A549 (cell line): ENCODE measurements at regions not wholly inside any gene's neighbourhood (a gene's known extent, or its start where the extent isn't known, plus 50 kb on each side); places are given as distances from the start of the nearest gene placed in this dataset.
"Not testable (repeated sequence)": the region's sequence is repeated elsewhere in the genome, so short reads cannot be mapped to it uniquely, and the experiment has no call there.

Source experiments
- ATAC-seq, 2 experiments: fragments of 200-7000 bp in 1 of 2; fragments of >200 bp in 1 of 2; cut with Nextera tagmentation in 1 of 2; cut with Tn5 transposase in 1 of 2; 3 replicates each; pipeline versions ENCODE4 v1.8.0 to v1.9.1; 2018 to 2020; ENCODE audit warnings: mild to moderate bottlenecking in 1 of 2, moderate library complexity in 1 of 2
- CTCF ChIA-PET: fragments of 300-600 bp; sonication (Branson Sonifier 250); formaldehyde crosslinking; extraction: SDS; loops from one replicate; lab custom pipeline; 2021; ENCODE audit warnings: antibody characterized with exemption, inconsistent platforms; lab: Yijun Ruan, JAX
- POLR2A ChIA-PET: fragments of 350-600 bp; formaldehyde crosslinking; extraction: SDS; loops from one replicate; lab custom pipeline; 2021; ENCODE audit warnings: antibody characterized with exemption, inconsistent platforms; lab: Yijun Ruan, JAX
- DNase-seq, 2 experiments: peaks; one replicate each; pipeline versions ENCODE4 v3.0.0 to v3.0.0-alpha.2; 2011 to 2016; ENCODE audit warnings: low read depth in 1 of 2, low spot score in 1 of 2
- FAIRE-seq: peaks from 2 replicates; lab custom pipeline; 2011; peaks lifted over from hg19 to GRCh38; lab: Jason Lieb, UNC
- H3K27ac ChIP-seq, 2 experiments: fragments of >200 bp; sonication (Bioruptor Twin); formaldehyde crosslinking; 3 replicates each; pipeline ENCODE4 v1.5.1; 2016 to 2017
- H3K4me1 ChIP-seq: fragments of >200 bp; sonication (Bioruptor Twin); formaldehyde crosslinking; 3 replicates; pipeline ENCODE4 v1.6.1; 2016
- H3K4me2 ChIP-seq: fragments of >200 bp; sonication (Bioruptor Twin); formaldehyde crosslinking; 3 replicates; pipeline ENCODE4 v1.6.1; 2016
- H3K4me3 ChIP-seq: fragments of >200 bp; sonication (Bioruptor Twin); formaldehyde crosslinking; 3 replicates; pipeline ENCODE4 v1.5.1; 2016
- H3K9me3 ChIP-seq: fragments of >200 bp; sonication (Bioruptor Twin); formaldehyde crosslinking; 3 replicates; pipeline ENCODE4 v1.6.1; 2016
- CBX8 ChIP-seq: fragments of 200-600 bp; sonication (generic); IDR thresholded peaks from 2 replicates; pipeline ENCODE4 v1.6.1; 2016
- CEBPB ChIP-seq, 2 experiments: fragments of >200 bp in 1 of 2; sonication (Bioruptor Twin) in 1 of 2; formaldehyde crosslinking in 1 of 2; IDR thresholded peaks; 2 replicates each; pipeline ENCODE4 v1.6.1; 2012 to 2016
- CHD2 ChIP-seq: fragments of 150-350 bp; IDR thresholded peaks from 2 replicates; pipeline ENCODE4 v1.6.1; 2014; ENCODE audit warnings: low read length; ENCODE audit not compliant: partially characterized antibody
- FOSB ChIP-seq: fragments of 250-450 bp; sonication (Bioruptor Pico); IDR thresholded peaks from 2 replicates; pipeline ENCODE4 v1.5.0; 2020; ENCODE audit warnings: mild to moderate bottlenecking, moderate library complexity
- FOSL2 ChIP-seq, 2 experiments: fragments of 450-650 bp in 1 of 2; fragments of >200 bp in 1 of 2; sonication (Bioruptor Twin) in 1 of 2; formaldehyde crosslinking; IDR thresholded peaks; 2 replicates each; pipeline versions ENCODE4 v1.5.0 to v1.6.1; 2016 to 2020; ENCODE audit warnings: mild to moderate bottlenecking in 1 of 2, moderate library complexity in 1 of 2
- GATA3 ChIP-seq: IDR thresholded peaks from 2 replicates; pipeline ENCODE4 v1.6.1; 2012; ENCODE audit warnings: borderline replicate concordance
- HDAC2 ChIP-seq: fragments of 200-600 bp; sonication (generic); IDR thresholded peaks from 2 replicates; pipeline ENCODE4 v1.6.1; 2016
- HOXA7 ChIP-seq: fragments of 250-450 bp; sonication (Bioruptor Pico); IDR thresholded peaks from 2 replicates; pipeline ENCODE4 v1.5.0; 2020; ENCODE audit warnings: mild to moderate bottlenecking, moderate library complexity
- JUN ChIP-seq, 2 experiments: fragments of >200 bp; sonication (Bioruptor Twin); formaldehyde crosslinking; IDR thresholded peaks; 2 replicates in 1 of 2; 3 replicates in 1 of 2; pipeline ENCODE4 v1.6.1; 2016 to 2017
- KDM1A ChIP-seq: fragments of 200-600 bp; sonication (generic); IDR thresholded peaks from 2 replicates; pipeline ENCODE4 v1.6.1; 2016; ENCODE audit warnings: low read depth, mild to moderate bottlenecking
- NFE2L2 ChIP-seq: fragments of 150-350 bp; conservative IDR thresholded peaks from 2 replicates; pipeline ENCODE4 v1.6.1; 2014; ENCODE audit warnings: low read length
- NPAS2 ChIP-seq: fragments of 250-450 bp; sonication (Bioruptor Pico); IDR thresholded peaks from 2 replicates; pipeline ENCODE4 v1.8.0; 2022; ENCODE audit warnings: mild to moderate bottlenecking, moderate library complexity, borderline replicate concordance
- POLR2AphosphoS2 ChIP-seq: conservative IDR thresholded peaks from 2 replicates; pipeline ENCODE4 v1.6.1; 2012; ENCODE audit warnings: low read length, improper control_type of control experiment, inconsistent platforms
- RARB ChIP-seq: fragments of 250-450 bp; sonication (Bioruptor Pico); IDR thresholded peaks from 2 replicates; pipeline ENCODE4 v1.8.0; 2021; ENCODE audit warnings: mild to moderate bottlenecking, moderate library complexity
- RCOR1 ChIP-seq: fragments of 150-350 bp; IDR thresholded peaks from 2 replicates; pipeline ENCODE4 v1.6.1; 2014; ENCODE audit warnings: antibody characterized with exemption, low read length, low read depth
- SMC3 ChIP-seq: fragments of >200 bp; sonication (Bioruptor Twin); formaldehyde crosslinking; IDR thresholded peaks from 3 replicates; pipeline ENCODE4 v1.6.1; 2018; ENCODE audit warnings: inconsistent platforms
- SREBF2 ChIP-seq: fragments of 450-650 bp; IDR thresholded peaks from 2 replicates; pipeline ENCODE4 v1.6.1; 2014; ENCODE audit warnings: mild to moderate bottlenecking, moderate library complexity
- ZC3H11A ChIP-seq: fragments of 450-650 bp; IDR thresholded peaks from 2 replicates; pipeline ENCODE4 v1.6.1; 2014; ENCODE audit warnings: antibody characterized with exemption, mild to moderate bottlenecking
- ZFP36 ChIP-seq: fragments of 450-650 bp; IDR thresholded peaks from 2 replicates; pipeline ENCODE4 v1.6.1; 2014; ENCODE audit warnings: borderline replicate concordance; ENCODE audit not compliant: partially characterized antibody
- WGBS: methylation state at CpG from one replicate; pipeline ENCODE4 v1.1.6; 2017; ENCODE audit errors: missing lambda C conversion rate; 5-methylcytosine and 5-hydroxymethylcytosine counted together
- TF ChIP-seq, protein P1 (sequence below): fragments of >200 bp; sonication (Bioruptor Twin); formaldehyde crosslinking; IDR thresholded peaks from 3 replicates; pipeline ENCODE4 v1.6.1; 2016
- TF ChIP-seq, protein P2 (sequence below): fragments of 200-600 bp; sonication (generic); IDR thresholded peaks from 2 replicates; pipeline ENCODE4 v1.6.1; 2016; ENCODE audit warnings: antibody characterized with exemption, mild to moderate bottlenecking, moderate library complexity
- TF ChIP-seq, protein P3 (sequence below): fragments of 250-450 bp; sonication (Bioruptor Pico); IDR thresholded peaks from 2 replicates; pipeline ENCODE4 v1.5.0; 2020; ENCODE audit warnings: low read depth, mild to moderate bottlenecking, moderate library complexity

DNA sequence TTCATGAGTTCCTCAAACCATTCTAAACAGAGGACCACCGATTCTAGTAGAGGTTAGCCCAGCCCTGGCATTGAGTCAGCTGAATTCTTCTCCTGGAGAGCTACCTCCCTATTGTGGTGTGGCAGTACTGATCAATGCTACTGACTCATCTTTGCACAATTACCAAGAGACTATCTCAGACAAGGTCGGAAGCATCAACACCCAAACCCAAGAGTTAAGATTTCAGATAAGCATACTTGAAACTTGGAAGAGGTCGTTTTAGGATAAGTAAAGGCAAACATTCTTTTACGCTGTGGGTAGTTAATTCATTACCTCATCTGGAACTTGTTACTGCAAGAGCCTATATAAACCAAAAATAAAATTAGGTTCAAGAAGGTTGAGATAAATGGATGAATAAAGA, 154.6 kb upstream of the NRBF2 start:
- Histone ChIP-seq H3K27ac (no peak overlapping the region), H3K4me2 (no peak overlapping the region), H3K4me3 (no peak overlapping the region), H3K4me1 (no peaks in the 10 kb centered on the region), H3K9me3 (no peaks in the 10 kb centered on the region)
- ChIA-PET CTCF (interaction anchor here (1.5 kb wide), 1 partner anchor 11 kb away, joined by 4 read pairs; no protein-coding TSS in a partner anchor), POLR2A (no interaction called here)
- WGBS: 24% methylated on average over 4 of the region's 4 CpGs
- TF ChIP-seq SREBF2 (no peak), NPAS2 (CRISPR knock-in tag) (no peak)
- TF ChIP-seq, protein P1, sequence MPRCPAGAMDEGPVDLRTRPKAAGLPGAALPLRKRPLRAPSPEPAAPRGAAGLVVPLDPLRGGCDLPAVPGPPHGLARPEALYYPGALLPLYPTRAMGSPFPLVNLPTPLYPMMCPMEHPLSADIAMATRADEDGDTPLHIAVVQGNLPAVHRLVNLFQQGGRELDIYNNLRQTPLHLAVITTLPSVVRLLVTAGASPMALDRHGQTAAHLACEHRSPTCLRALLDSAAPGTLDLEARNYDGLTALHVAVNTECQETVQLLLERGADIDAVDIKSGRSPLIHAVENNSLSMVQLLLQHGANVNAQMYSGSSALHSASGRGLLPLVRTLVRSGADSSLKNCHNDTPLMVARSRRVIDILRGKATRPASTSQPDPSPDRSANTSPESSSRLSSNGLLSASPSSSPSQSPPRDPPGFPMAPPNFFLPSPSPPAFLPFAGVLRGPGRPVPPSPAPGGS: no peak
- TF ChIP-seq, all 56 proteins: peak for 0
- DNase-seq (no peak), ATAC-seq (no peak), FAIRE-seq (no peak)

GRCh38 chr10:62974795-62975194, 158.3 kb upstream of the NRBF2 start:
- H3K27ac ChIP-seq, H3K4me1 ChIP-seq, FAIRE-seq, H3K4me3 ChIP-seq, DNase-seq, H3K9me3 ChIP-seq, H3K4me2 ChIP-seq, POLR2A ChIA-PET, ATAC-seq: not testable (repeated sequence)
- CTCF ChIA-PET: interaction anchor here (0.6 kb wide), 1 partner anchor 184 kb away, joined by 5 read pairs; no protein-coding TSS in a partner anchor
- WGBS: 4% methylated on average over 1 of the region's 1 CpG

GRCh38 chr10:62972103-62972502, 155.9 kb upstream of the EGR2 start:
- no peak for FAIRE-seq
- POLR2A ChIA-PET: no interaction called here
- CTCF ChIA-PET: interaction anchor here (1.0 kb wide), 1 partner anchor 13 kb away, joined by 3 read pairs; no protein-coding TSS in a partner anchor
- no peak overlapping the region for H3K4me2 ChIP-seq
- TF ChIP-seq POLR2AphosphoS2 (no peak), SREBF2 (no peak), SMC3 (no peak), FOSB (CRISPR knock-in tag) (no peak), ZC3H11A (no peak), KDM1A (no peak), RCOR1 (no peak), HOXA7 (CRISPR knock-in tag) (no peak), GATA3 (no peak), CEBPB (IDR thresholded peaks at IDR 0.05) (no peak), NFE2L2 (no peak), CBX8 (no peak), RARB (CRISPR knock-in tag) (no peak), FOSL2 (IDR thresholded peaks at IDR 0.05) (no peak), FOSL2 (CRISPR knock-in tag; IDR thresholded peaks at IDR 0.05) (no peak), ZFP36 (no peak), HDAC2 (no peak), JUN (IDR thresholded peaks at IDR 0.05) (no peak), CHD2 (no peak)
- TF ChIP-seq, protein P2, sequence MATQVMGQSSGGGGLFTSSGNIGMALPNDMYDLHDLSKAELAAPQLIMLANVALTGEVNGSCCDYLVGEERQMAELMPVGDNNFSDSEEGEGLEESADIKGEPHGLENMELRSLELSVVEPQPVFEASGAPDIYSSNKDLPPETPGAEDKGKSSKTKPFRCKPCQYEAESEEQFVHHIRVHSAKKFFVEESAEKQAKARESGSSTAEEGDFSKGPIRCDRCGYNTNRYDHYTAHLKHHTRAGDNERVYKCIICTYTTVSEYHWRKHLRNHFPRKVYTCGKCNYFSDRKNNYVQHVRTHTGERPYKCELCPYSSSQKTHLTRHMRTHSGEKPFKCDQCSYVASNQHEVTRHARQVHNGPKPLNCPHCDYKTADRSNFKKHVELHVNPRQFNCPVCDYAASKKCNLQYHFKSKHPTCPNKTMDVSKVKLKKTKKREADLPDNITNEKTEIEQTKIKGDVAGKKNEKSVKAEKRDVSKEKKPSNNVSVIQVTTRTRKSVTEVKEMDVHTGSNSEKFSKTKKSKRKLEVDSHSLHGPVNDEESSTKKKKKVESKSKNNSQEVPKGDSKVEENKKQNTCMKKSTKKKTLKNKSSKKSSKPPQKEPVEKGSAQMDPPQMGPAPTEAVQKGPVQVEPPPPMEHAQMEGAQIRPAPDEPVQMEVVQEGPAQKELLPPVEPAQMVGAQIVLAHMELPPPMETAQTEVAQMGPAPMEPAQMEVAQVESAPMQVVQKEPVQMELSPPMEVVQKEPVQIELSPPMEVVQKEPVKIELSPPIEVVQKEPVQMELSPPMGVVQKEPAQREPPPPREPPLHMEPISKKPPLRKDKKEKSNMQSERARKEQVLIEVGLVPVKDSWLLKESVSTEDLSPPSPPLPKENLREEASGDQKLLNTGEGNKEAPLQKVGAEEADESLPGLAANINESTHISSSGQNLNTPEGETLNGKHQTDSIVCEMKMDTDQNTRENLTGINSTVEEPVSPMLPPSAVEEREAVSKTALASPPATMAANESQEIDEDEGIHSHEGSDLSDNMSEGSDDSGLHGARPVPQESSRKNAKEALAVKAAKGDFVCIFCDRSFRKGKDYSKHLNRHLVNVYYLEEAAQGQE: no peak
- TF ChIP-seq, protein P3, sequence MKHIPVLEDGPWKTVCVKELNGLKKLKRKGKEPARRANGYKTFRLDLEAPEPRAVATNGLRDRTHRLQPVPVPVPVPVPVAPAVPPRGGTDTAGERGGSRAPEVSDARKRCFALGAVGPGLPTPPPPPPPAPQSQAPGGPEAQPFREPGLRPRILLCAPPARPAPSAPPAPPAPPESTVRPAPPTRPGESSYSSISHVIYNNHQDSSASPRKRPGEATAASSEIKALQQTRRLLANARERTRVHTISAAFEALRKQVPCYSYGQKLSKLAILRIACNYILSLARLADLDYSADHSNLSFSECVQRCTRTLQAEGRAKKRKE (CRISPR knock-in tag): no peak
- TF ChIP-seq, all 56 proteins: peak for 0
- H3K9me3 ChIP-seq: no peaks in the 10 kb centered on the region
- H3K4me3 ChIP-seq: no peak overlapping the region
- no peaks in the 10 kb centered on the region for H3K4me1 ChIP-seq
- ATAC-seq (no peak), DNase-seq (no peak)
- no peak overlapping the region for H3K27ac ChIP-seq
